ENCODE measurements at regions not wholly inside any gene's neighbourhood (a gene's known extent, or its start where the extent isn't known, plus 50 kb on each side); places are given as distances from the start of the nearest gene placed in this dataset.

GRCh38 chr2:221762496-221762895, 190.4 kb upstream of the EPHA4 start:
- no peak for ATAC-seq
- DNase-seq, result no peak
- WGBS, 4 donors, result 19 to 39% (median 28%) methylated on average over 1 of the region's 1 CpG
- Histone ChIP-seq H3K9me3 (peaks cover 0 to 4% (median 0%) of the 10 kb centered on the region in 12 donors), H3K36me3 (no peaks in the 10 kb centered on the region), H3K27me3 (peaks cover 0 to 9% (median 0%) of the 10 kb centered on the region in 9 donors), H3K27ac (no peak overlapping the region), H3K4me3 (no peak overlapping the region), H3K4me1 (no peaks in the 10 kb centered on the region)
- intact Hi-C loops (cut with DNase I), result no loop called here
- no peak for TF ChIP-seq POLR2A (IDR thresholded peaks at IDR 0.05)
- TF ChIP-seq, protein P1, sequence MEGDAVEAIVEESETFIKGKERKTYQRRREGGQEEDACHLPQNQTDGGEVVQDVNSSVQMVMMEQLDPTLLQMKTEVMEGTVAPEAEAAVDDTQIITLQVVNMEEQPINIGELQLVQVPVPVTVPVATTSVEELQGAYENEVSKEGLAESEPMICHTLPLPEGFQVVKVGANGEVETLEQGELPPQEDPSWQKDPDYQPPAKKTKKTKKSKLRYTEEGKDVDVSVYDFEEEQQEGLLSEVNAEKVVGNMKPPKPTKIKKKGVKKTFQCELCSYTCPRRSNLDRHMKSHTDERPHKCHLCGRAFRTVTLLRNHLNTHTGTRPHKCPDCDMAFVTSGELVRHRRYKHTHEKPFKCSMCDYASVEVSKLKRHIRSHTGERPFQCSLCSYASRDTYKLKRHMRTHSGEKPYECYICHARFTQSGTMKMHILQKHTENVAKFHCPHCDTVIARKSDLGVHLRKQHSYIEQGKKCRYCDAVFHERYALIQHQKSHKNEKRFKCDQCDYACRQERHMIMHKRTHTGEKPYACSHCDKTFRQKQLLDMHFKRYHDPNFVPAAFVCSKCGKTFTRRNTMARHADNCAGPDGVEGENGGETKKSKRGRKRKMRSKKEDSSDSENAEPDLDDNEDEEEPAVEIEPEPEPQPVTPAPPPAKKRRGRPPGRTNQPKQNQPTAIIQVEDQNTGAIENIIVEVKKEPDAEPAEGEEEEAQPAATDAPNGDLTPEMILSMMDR (IDR thresholded peaks at IDR 0.05), result no peak

DNA sequence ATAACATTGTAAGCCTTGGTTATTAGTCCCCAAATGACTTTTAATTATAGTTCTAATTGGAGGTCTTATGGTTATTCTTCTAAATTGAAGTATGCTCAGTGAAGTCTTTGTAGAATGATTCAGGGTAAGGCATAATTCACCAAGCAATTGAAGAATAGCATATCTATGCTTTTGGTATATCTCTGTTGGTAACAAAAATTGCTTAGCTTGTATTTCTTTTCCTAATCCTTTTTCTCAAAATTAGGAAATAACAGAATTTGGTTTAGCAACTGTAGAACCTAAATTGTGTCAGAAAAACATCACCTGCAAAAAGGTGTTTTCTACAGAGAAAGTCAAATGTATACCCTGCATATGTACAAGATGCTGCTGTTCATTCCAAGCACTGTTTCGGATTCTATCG, 189.2 kb upstream of the EPHA4 start:
- Histone ChIP-seq H3K36me3 (no peaks in the 10 kb centered on the region), H3K9me3 (peaks cover 0 to 4% (median 0%) of the 10 kb centered on the region in 12 donors), H3K27ac (no peak overlapping the region), H3K4me3 (no peak overlapping the region), H3K4me1 (no peaks in the 10 kb centered on the region), H3K27me3 (peaks cover 0 to 6% (median 0%) of the 10 kb centered on the region in 9 donors)
- TF ChIP-seq, protein P1 (IDR thresholded peaks at IDR 0.05), result no peak
- TF ChIP-seq POLR2A (IDR thresholded peaks at IDR 0.05), result no peak
- DNase-seq (no peak), ATAC-seq (no peak)
- 91 to 97% (median 94%) methylated on average over 2 of the region's 2 CpGs for WGBS, 4 donors
- intact Hi-C loops (cut with DNase I), result no loop called here

DNA sequence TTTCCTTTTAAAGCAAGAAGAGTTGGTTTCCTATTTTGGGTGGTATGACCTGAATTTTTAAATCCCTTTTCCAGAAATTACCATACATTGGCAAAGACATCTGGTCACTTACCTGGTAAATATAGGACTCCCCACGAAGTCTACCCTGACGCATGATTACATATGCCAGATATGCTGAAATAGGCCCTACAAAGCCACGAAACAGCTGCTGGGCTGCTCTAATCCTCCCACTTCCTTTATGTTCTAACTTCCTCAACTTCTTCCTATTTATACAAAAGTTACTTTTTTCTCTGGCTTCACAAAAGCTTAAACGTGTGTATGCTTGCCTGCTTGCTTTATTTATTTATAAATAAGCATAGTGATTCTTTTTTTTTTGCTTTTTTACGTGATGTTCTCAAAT, 186.0 kb upstream of the EPHA4 start:
- no peak for DNase-seq
- no peak for TF ChIP-seq POLR2A (IDR thresholded peaks at IDR 0.05)
- TF ChIP-seq, protein P1 (IDR thresholded peaks at IDR 0.05), result no peak
- WGBS, 4 donors, result 34 to 53% (median 44%) methylated on average over 5 of the region's 5 CpGs
- Histone ChIP-seq H3K27me3 (peaks cover 0 to 4% (median 0%) of the 10 kb centered on the region in 9 donors), H3K9me3 (peaks cover 0 to 4% (median 0%) of the 10 kb centered on the region in 12 donors), H3K36me3 (no peaks in the 10 kb centered on the region), H3K4me1 (no peaks in the 10 kb centered on the region), H3K4me3 (no peak overlapping the region), H3K27ac (no peak overlapping the region)
- no peak for ATAC-seq
- intact Hi-C loops (cut with DNase I), result no loop called here

DNA sequence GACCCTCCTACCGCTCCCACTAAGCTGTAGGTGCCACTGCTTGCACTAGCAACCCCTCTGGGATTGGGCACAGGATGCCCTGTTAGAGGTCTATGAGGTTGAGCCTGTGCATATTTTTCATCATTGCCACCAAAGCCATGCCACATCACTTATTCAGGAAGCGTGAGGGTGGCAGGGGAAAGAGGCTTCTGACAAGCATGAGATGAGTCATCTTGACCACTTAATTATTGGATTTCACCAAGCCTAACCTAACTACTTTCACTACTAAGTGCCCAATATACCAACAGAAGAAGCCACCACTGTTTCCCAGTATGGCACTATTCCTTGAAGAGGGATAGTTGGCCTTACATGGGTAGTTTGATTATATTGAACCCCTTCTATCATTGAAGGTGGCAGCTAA, 181.3 kb upstream of the EPHA4 start:
- H3K9me3 ChIP-seq, result peaks cover 0 to 7% (median 0%) of the 10 kb centered on the region in 12 donors
- no peak overlapping the region for H3K4me3 ChIP-seq
- 87 to 100% (median 92%) methylated on average over 2 of the region's 2 CpGs for WGBS, 4 donors
- TF ChIP-seq, protein P1 (IDR thresholded peaks at IDR 0.05), result no peak
- TF ChIP-seq POLR2A (IDR thresholded peaks at IDR 0.05), result no peak
- H3K27ac ChIP-seq, result no peak overlapping the region
- DNase-seq, result no peak
- intact Hi-C loops (cut with DNase I), result no loop called here
- no peaks in the 10 kb centered on the region for H3K27me3 ChIP-seq
- ATAC-seq, result no peak
- H3K36me3 ChIP-seq, result no peaks in the 10 kb centered on the region
- H3K4me1 ChIP-seq, result no peaks in the 10 kb centered on the region
